SU-DHL-6 (cell line): ENCODE measurements at regions not wholly inside any gene's neighbourhood (a gene's known extent, or its start where the extent isn't known, plus 50 kb on each side); places are given as distances from the start of the nearest gene placed in this dataset.

Source experiments
- H2AFZ ChIP-seq: fragments of 200-600 bp; sonication (generic); 2 replicates; pipeline ENCODE4 v1.6.1; 2014; ENCODE audit warnings: low read depth, mild to moderate bottlenecking, moderate library complexity, mixed read lengths, antibody characterized with exemption, low read length; ENCODE audit not compliant: severe bottlenecking
- H3F3A ChIP-seq: fragments of 200-600 bp; shearing (Covaris generic); 2 replicates; pipeline ENCODE4 v1.6.0; 2016; ENCODE audit warnings: antibody characterized with exemption, mild to moderate bottlenecking; ENCODE audit not compliant: insufficient read depth
- H3K27ac ChIP-seq: fragments of 200-600 bp; sonication (generic); 2 replicates; pipeline ENCODE4 v1.5.1; 2016; ENCODE audit warnings: low read depth, mild to moderate bottlenecking, low read length, moderate library complexity, mixed read lengths
- H3K27me3 ChIP-seq: fragments of 200-600 bp; sonication (generic), shearing (Covaris generic); 2 replicates; pipeline ENCODE4 v1.6.0; 2014; ENCODE audit warnings: mild to moderate bottlenecking, low read length
- H3K36me3 ChIP-seq: fragments of 200-600 bp; sonication (generic); 2 replicates; pipeline ENCODE4 v1.6.1; 2014; ENCODE audit warnings: mild to moderate bottlenecking, low read length, mixed read lengths
- H3K4me2 ChIP-seq: fragments of 300-600, 200-600 bp; shearing (Covaris generic), sonication (generic); 2 replicates; pipeline ENCODE4 v1.6.0; 2014; ENCODE audit warnings: low read length, low read depth, mild to moderate bottlenecking; ENCODE audit not compliant: poor library complexity, severe bottlenecking
- H3K4me3 ChIP-seq: fragments of 200-600 bp; sonication (generic); 2 replicates; pipeline ENCODE4 v1.5.1; 2014; ENCODE audit warnings: antibody characterized with exemption, low read length, mild to moderate bottlenecking, mixed read lengths; ENCODE audit not compliant: insufficient read depth, poor library complexity, severe bottlenecking
- H3K79me2 ChIP-seq: fragments of 200-600 bp; sonication (generic); 2 replicates; pipeline ENCODE4 v1.6.1; 2014; ENCODE audit warnings: mild to moderate bottlenecking, low read length, moderate library complexity; ENCODE audit not compliant: insufficient read depth
- H3K9ac ChIP-seq: fragments of 200-600 bp; sonication (generic); 2 replicates; pipeline ENCODE4 v1.7.0; 2014; ENCODE audit warnings: mild to moderate bottlenecking, low read length
- H3K9me2 ChIP-seq: fragments of 200-600 bp; sonication (generic); replicated peaks from 2 replicates; pipeline ENCODE4 v1.6.1; 2014; ENCODE audit warnings: low read length; ENCODE audit not compliant: insufficient read depth
- H3K9me3 ChIP-seq: fragments of 200-600 bp; sonication (generic); 2 replicates; pipeline ENCODE4 v1.6.1; 2014; ENCODE audit warnings: low read length, mixed read lengths; ENCODE audit not compliant: insufficient read depth
- H4K20me1 ChIP-seq: fragments of 200-600 bp; sonication (generic); 2 replicates; pipeline ENCODE4 v1.6.1; 2014; ENCODE audit warnings: low read depth, mild to moderate bottlenecking, antibody characterized with exemption, low read length, moderate library complexity, mixed read lengths
- CTCF ChIP-seq: fragments of 200-600 bp; sonication (generic); IDR thresholded peaks from one replicate; pipeline ENCODE4 v1.5.1; 2017; ENCODE audit warnings: antibody characterized with exemption, mild to moderate bottlenecking, low read length, moderate library complexity; ENCODE audit not compliant: insufficient read depth, poor library complexity, severe bottlenecking
- EZH2phosphoT487 ChIP-seq: fragments of 200-600 bp; sonication (generic), shearing (Covaris generic); conservative IDR thresholded peaks from 2 replicates; pipeline ENCODE4 v1.6.1; 2018; ENCODE audit warnings: mild to moderate bottlenecking, antibody characterized with exemption, low read length, moderate library complexity, mixed read lengths

- Histone ChIP-seq H2AFZ (no peak overlapping the region), H3K9ac (no peak overlapping the region), H3K4me2 (no peak overlapping the region), H3K36me3 (no peaks in the 10 kb centered on the region), H3K9me2 (no peaks in the 10 kb centered on the region), H4K20me1 (no peaks in the 10 kb centered on the region), H3F3A (no peaks in the 10 kb centered on the region), H3K27ac (no peak overlapping the region), H3K79me2 (no peaks in the 10 kb centered on the region), H3K4me3 (no peak overlapping the region), H3K27me3 (no peaks in the 10 kb centered on the region), H3K9me3 (no peaks in the 10 kb centered on the region)
- no peak for TF ChIP-seq CTCF
- TF ChIP-seq EZH2phosphoT487, result no peak
Measured at GRCh38 chr1:30198795-30199403, 524.5 kb downstream of the MATN1 start.

GRCh38 chr1:30198451-30198760, 525.0 kb downstream of the MATN1 start:
- no peaks in the 10 kb centered on the region for H3F3A ChIP-seq
- no peak overlapping the region for H3K27ac ChIP-seq
- H4K20me1 ChIP-seq, result no peaks in the 10 kb centered on the region
- H3K4me3 ChIP-seq, result no peak overlapping the region
- H3K79me2 ChIP-seq, result no peaks in the 10 kb centered on the region
- H2AFZ ChIP-seq, result no peak overlapping the region
- no peak for TF ChIP-seq EZH2phosphoT487
- TF ChIP-seq CTCF, result no peak
- no peaks in the 10 kb centered on the region for H3K27me3 ChIP-seq
- no peaks in the 10 kb centered on the region for H3K36me3 ChIP-seq
- H3K9ac ChIP-seq, result no peak overlapping the region
- H3K9me2 ChIP-seq, result no peaks in the 10 kb centered on the region
- no peak overlapping the region for H3K4me2 ChIP-seq
- H3K9me3 ChIP-seq, result no peaks in the 10 kb centered on the region

- H2AFZ ChIP-seq, result no peak overlapping the region
- no peaks in the 10 kb centered on the region for H3K27me3 ChIP-seq
- H4K20me1 ChIP-seq, result no peaks in the 10 kb centered on the region
- TF ChIP-seq CTCF (no peak), EZH2phosphoT487 (no peak)
- no peaks in the 10 kb centered on the region for H3K9me2 ChIP-seq
- H3K9me3 ChIP-seq, result no peaks in the 10 kb centered on the region
- no peak overlapping the region for H3K27ac ChIP-seq
- H3K79me2 ChIP-seq, result no peaks in the 10 kb centered on the region
- H3K4me2 ChIP-seq, result no peak overlapping the region
- no peak overlapping the region for H3K4me3 ChIP-seq
- no peak overlapping the region for H3K9ac ChIP-seq
- no peaks in the 10 kb centered on the region for H3F3A ChIP-seq
- H3K36me3 ChIP-seq, result no peaks in the 10 kb centered on the region
Measured at GRCh38 chr1:30197639-30198450, 525.5 kb downstream of the MATN1 start.
